ENCODE measurements at regions not wholly inside any gene's neighbourhood (a gene's known extent, or its start where the extent isn't known, plus 50 kb on each side); places are given as distances from the start of the nearest gene placed in this dataset.

GRCh38 chr17:51434434-51435170 is 174.3 kb downstream of the UTP18 start:
- TF ChIP-seq CTCF (IDR thresholded peaks at IDR 0.05; ENCODE audit: low read depth, low read length), result no peak
- TF ChIP-seq MYC (IDR thresholded peaks at IDR 0.05; ENCODE audit: low read depth, low read length), result no peak
- TF ChIP-seq, protein P1, sequence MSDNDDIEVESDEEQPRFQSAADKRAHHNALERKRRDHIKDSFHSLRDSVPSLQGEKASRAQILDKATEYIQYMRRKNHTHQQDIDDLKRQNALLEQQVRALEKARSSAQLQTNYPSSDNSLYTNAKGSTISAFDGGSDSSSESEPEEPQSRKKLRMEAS (IDR thresholded peaks at IDR 0.05; ENCODE audit: low read depth, low read length), result no peak
- TF ChIP-seq POLR2A (IDR thresholded peaks at IDR 0.05; ENCODE audit: extremely low read depth, insufficient read length), result no peak
- peak; percentile 30 for DNase-seq (ENCODE audit: low read depth)
- H3K4me3 ChIP-seq (ENCODE audit: low read depth, low read length), result no peak overlapping the region

- TF ChIP-seq CTCF (IDR thresholded peaks at IDR 0.05; ENCODE audit: low read depth, low read length) (no peak), MYC (IDR thresholded peaks at IDR 0.05; ENCODE audit: low read depth, low read length) (no peak), POLR2A (IDR thresholded peaks at IDR 0.05; ENCODE audit: extremely low read depth, insufficient read length) (no peak)
- TF ChIP-seq, protein P1 (IDR thresholded peaks at IDR 0.05; ENCODE audit: low read depth, low read length), result no peak
- peak overlapping the region; percentile 38 for H3K4me3 ChIP-seq (ENCODE audit: low read depth, low read length)
- peak; percentile 65 for DNase-seq (ENCODE audit: low read depth)
Observed at GRCh38 chr17:51435171-51435552, 174.8 kb downstream of the UTP18 start.

DNA sequence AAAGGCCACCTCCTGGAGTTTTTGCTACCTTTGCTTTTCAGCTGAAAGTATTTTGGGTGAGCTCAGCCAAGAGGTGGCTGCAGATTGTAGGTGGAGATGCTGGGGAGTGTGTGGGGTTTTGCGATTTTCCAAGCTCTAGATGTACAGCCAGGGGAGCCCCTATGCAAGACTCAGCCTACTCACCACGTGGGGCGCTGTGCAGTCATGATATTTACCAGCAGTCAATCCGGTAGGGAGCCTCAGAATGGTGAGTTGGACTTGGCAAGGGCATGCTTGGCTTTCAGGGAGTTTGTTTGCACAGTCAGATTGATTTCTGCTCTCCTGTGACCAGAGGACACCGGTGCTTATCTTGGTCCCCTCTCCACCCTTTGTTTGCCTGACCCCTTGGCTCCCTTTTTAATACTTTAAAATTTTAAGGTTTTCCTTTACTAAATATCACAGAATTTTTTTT is 175.3 kb downstream of the UTP18 start:
- peak overlapping the region; percentile 38 for H3K4me3 ChIP-seq (ENCODE audit: low read depth, low read length)
- TF ChIP-seq, protein P1 (IDR thresholded peaks at IDR 0.05; ENCODE audit: low read depth, low read length), result peak; percentile 91
- TF ChIP-seq CTCF (IDR thresholded peaks at IDR 0.05; ENCODE audit: low read depth, low read length), result peak; percentile 79
- TF ChIP-seq POLR2A (IDR thresholded peaks at IDR 0.05; ENCODE audit: extremely low read depth, insufficient read length), result no peak
- peak; percentile 57 for TF ChIP-seq MYC (IDR thresholded peaks at IDR 0.05; ENCODE audit: low read depth, low read length)
- peak; percentile 83 for DNase-seq (ENCODE audit: low read depth)

DNA sequence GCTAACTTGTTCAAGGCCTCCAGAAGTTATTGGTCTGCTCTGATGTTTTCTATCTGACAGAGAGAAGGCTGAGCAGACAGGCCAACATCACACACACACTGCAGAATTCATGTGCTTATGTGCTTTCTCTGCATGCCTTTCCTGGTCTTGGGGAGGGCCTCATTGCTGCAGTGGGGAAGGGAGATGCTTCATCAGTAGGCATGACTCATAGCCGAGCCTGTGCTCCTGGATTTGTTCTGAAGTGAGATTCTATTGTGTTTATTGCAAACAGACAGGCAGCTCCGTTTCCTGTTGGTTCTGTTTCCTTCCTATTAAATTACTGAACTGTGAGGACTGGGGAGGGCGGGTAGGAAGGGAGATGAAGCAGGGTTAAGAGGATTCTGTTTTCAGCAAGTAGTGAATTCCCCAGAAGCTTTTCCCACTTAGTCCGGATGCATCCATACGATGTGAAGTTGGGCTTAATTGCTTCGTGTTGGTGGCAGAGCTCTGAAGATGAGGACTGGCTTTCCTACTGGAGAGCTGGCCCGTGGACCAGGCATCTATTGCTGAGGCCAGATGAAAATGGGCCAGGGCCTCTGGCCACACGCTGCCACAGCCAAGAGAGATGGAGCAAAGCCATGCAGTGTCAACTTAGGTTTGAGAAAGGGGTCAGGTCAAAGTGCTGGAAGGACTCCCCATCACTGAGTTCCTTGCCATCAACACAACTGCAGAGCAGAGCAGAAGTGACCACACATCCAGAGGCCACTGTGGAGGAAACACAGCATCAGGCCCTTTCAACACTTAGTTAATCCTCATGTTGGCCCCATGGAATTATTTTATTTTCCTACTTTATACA is 179.3 kb downstream of the UTP18 start:
- TF ChIP-seq, protein P1 (IDR thresholded peaks at IDR 0.05; ENCODE audit: low read depth, low read length), result no peak
- TF ChIP-seq CTCF (IDR thresholded peaks at IDR 0.05; ENCODE audit: low read depth, low read length) (no peak), POLR2A (IDR thresholded peaks at IDR 0.05; ENCODE audit: extremely low read depth, insufficient read length) (no peak), MYC (IDR thresholded peaks at IDR 0.05; ENCODE audit: low read depth, low read length) (no peak)
- DNase-seq (ENCODE audit: low read depth), result peak; percentile 45
- no peak overlapping the region for H3K4me3 ChIP-seq (ENCODE audit: low read depth, low read length)

- no peak for DNase-seq (ENCODE audit: low read depth)
- no peak overlapping the region for H3K4me3 ChIP-seq (ENCODE audit: low read depth, low read length)
- no peak for TF ChIP-seq MYC (IDR thresholded peaks at IDR 0.05; ENCODE audit: low read depth, low read length)
- no peak for TF ChIP-seq POLR2A (IDR thresholded peaks at IDR 0.05; ENCODE audit: extremely low read depth, insufficient read length)
- TF ChIP-seq, protein P1 (IDR thresholded peaks at IDR 0.05; ENCODE audit: low read depth, low read length), result no peak
- no peak for TF ChIP-seq CTCF (IDR thresholded peaks at IDR 0.05; ENCODE audit: low read depth, low read length)
Observed at GRCh38 chr17:51441431-51441830, 181.1 kb downstream of the UTP18 start.
